Activated CD4-positive, alpha-beta T cell treated with anti-CD3 and anti-CD28 coated beads for 4 hours (primary cell): ENCODE measurements at regions not wholly inside any gene's neighbourhood (a gene's known extent, or its start where the extent isn't known, plus 50 kb on each side); places are given as distances from the start of the nearest gene placed in this dataset.
"Not testable (repeated sequence)": the region's sequence is repeated elsewhere in the genome, so short reads cannot be mapped to it uniquely, and the experiment has no call there.

Experiments used
- DNase-seq, 2 donors: peaks; one replicate each; pipeline ENCODE4 v3.0.0-alpha.2; 2020

GRCh38 chr1:182259229-182259872 lies 132.2 kb downstream of the GLUL start:
- DNase-seq: peak; percentile 18 to 33

GRCh38 chr1:182257369-182258063 lies 134.1 kb downstream of the GLUL start:
- no peak for DNase-seq

GRCh38 chr1:182256931-182257330 lies 134.7 kb downstream of the GLUL start:
- no peak for DNase-seq

GRCh38 chr1:182255494-182255893 lies 136.1 kb downstream of the GLUL start:
- DNase-seq: no peak

GRCh38 chr1:182253319-182253860 lies 138.2 kb downstream of the GLUL start:
- DNase-seq: no peak

- DNase-seq: no peak
These were observed 140.0 kb downstream of the GLUL start for GRCh38 chr1:182251561-182251960.

GRCh38 chr1:182249201-182249676 lies 142.4 kb downstream of the GLUL start:
- no peak for DNase-seq

GRCh38 chr1:182248721-182249120 lies 142.9 kb downstream of the GLUL start:
- no peak for DNase-seq

GRCh38 chr1:182247813-182248212 lies 143.8 kb downstream of the GLUL start:
- not testable (repeated sequence) for DNase-seq

- no peak for DNase-seq
These were observed 144.8 kb downstream of the GLUL start for GRCh38 chr1:182246783-182247182.

- DNase-seq: no peak
These were observed 146.6 kb downstream of the GLUL start for GRCh38 chr1:182245040-182245439.

- DNase-seq: no peak
These were observed 147.1 kb downstream of the GLUL start for GRCh38 chr1:182244451-182244850.

- DNase-seq: no peak
These were observed 148.9 kb downstream of the GLUL start for GRCh38 chr1:182242641-182243040.

GRCh38 chr1:182240085-182240484 lies 151.5 kb downstream of the GLUL start:
- DNase-seq: no peak

- DNase-seq: no peak
These were observed 153.2 kb downstream of the GLUL start for GRCh38 chr1:182238421-182238820.

- no peak for DNase-seq
These were observed 154.3 kb downstream of the GLUL start for GRCh38 chr1:182237329-182237728.

- DNase-seq: no peak
These were observed 154.9 kb downstream of the GLUL start for GRCh38 chr1:182236651-182237077.

GRCh38 chr1:182235952-182236650 lies 155.5 kb downstream of the GLUL start:
- no peak for DNase-seq

- no peak for DNase-seq
These were observed 156.0 kb downstream of the GLUL start for GRCh38 chr1:182235604-182235951.

- DNase-seq: no peak
These were observed 161.6 kb downstream of the GLUL start for GRCh38 chr1:182229921-182230491.

GRCh38 chr1:182229451-182229850 lies 162.1 kb downstream of the GLUL start:
- no peak for DNase-seq

- DNase-seq: no peak
These were observed 163.6 kb downstream of the GLUL start for GRCh38 chr1:182227864-182228547.

GRCh38 chr1:182226618-182227017 lies 165.0 kb downstream of the GLUL start:
- no peak for DNase-seq
